Ovary (tissue), 7 donors: ENCODE measurements at regions not wholly inside any gene's neighbourhood (a gene's known extent, or its start where the extent isn't known, plus 50 kb on each side); places are given as distances from the start of the nearest gene placed in this dataset.
"Not testable (repeated sequence)": the region's sequence is repeated elsewhere in the genome, so short reads cannot be mapped to it uniquely, and the experiment has no call there.

Experiments used
- DNase-seq, 5 donors: peaks; one replicate each; pipeline ENCODE4 v3.0.0-alpha.2; 2019 to 2020
- H3K27ac ChIP-seq, 2 donors: fragments of 200-600 bp; one replicate each; pipeline versions ENCODE4 v1.5.1 to v1.8.0; 2019 to 2022
- H3K27me3 ChIP-seq: fragments of 200-600 bp; one replicate; pipeline ENCODE4 v1.8.0; 2022
- H3K36me3 ChIP-seq: fragments of 200-600 bp; sonication (generic); one replicate; pipeline ENCODE4 v1.5.1; 2019
- H3K4me1 ChIP-seq: one replicate; pipeline ENCODE4 v1.8.1; 2013; ENCODE audit warnings: mild to moderate bottlenecking, moderate library complexity; ENCODE audit not compliant: insufficient read depth
- H3K4me3 ChIP-seq: fragments of 200-600 bp; sonication (generic); one replicate; pipeline ENCODE4 v1.5.1; 2017
- H3K9me3 ChIP-seq, 2 donors: fragments of 200-600 bp in 1 of 2; sonication (generic) in 1 of 2; one replicate each; pipeline versions ENCODE4 v1.5.1 to v1.8.1; 2013 to 2019; ENCODE audit warnings: mild to moderate bottlenecking in 1 of 2, moderate library complexity in 1 of 2
- EP300 ChIP-seq: sonication (generic); formaldehyde crosslinking; IDR thresholded peaks from one replicate; pipeline ENCODE4 v1.6.1; 2017; ENCODE audit warnings: antibody characterized with exemption
- POLR2A ChIP-seq: fragments of 450-650 bp; IDR thresholded peaks from one replicate; pipeline ENCODE4 v1.6.1; 2017; ENCODE audit warnings: antibody characterized with exemption, mild to moderate bottlenecking, moderate library complexity
- WGBS, 3 donors: extraction: QIAGEN DNeasy Blood & Tissue Kit in 1 of 3; methylation state at CpG; one replicate each; pipeline versions ENCODE4 v1.1.5 to v1.1.7; 2013 to 2017; 5-methylcytosine and 5-hydroxymethylcytosine counted together
- intact Hi-C, 4 donors: fragments of 100-400 bp; cut with DNase I; formaldehyde crosslinking; loops; one replicate each; pipeline versions ENCODE4 v1.11.0 to v1.15.1; 2022 to 2023
- TF ChIP-seq, protein P1 (sequence below), 3 donors: fragments of 450-650 bp in 2 of 3; fragments of 200-600 bp in 1 of 3; IDR thresholded peaks; one replicate each; pipeline versions ENCODE4 v1.5.1 to v1.8.0; 2016 to 2022; ENCODE audit warnings: antibody characterized with exemption in 3 of 3, mild to moderate bottlenecking in 1 of 3
- donor health status: DM: no; HTN: no; CAD: no; lungs with moderate emphysema.
- donor health status: DM: no; HTN: no; CAD: no.
- donor health status: Bipolar disorder and iron deficiency.
- donor health status: DM: no; HTN: no; CAD: no.
- donor health status: DM: yes; HTN: yes; CAD: no.

GRCh38 chr9:15369238-15369637 lies 53.4 kb upstream of the SNAPC3 start:
- H3K4me3 ChIP-seq = no peak overlapping the region
- H3K9me3 ChIP-seq = no peaks in the 10 kb centered on the region
- no peak overlapping the region for H3K27ac ChIP-seq
- no peak for DNase-seq
- no peak for TF ChIP-seq POLR2A
- no peak for TF ChIP-seq EP300
- TF ChIP-seq, protein P1, sequence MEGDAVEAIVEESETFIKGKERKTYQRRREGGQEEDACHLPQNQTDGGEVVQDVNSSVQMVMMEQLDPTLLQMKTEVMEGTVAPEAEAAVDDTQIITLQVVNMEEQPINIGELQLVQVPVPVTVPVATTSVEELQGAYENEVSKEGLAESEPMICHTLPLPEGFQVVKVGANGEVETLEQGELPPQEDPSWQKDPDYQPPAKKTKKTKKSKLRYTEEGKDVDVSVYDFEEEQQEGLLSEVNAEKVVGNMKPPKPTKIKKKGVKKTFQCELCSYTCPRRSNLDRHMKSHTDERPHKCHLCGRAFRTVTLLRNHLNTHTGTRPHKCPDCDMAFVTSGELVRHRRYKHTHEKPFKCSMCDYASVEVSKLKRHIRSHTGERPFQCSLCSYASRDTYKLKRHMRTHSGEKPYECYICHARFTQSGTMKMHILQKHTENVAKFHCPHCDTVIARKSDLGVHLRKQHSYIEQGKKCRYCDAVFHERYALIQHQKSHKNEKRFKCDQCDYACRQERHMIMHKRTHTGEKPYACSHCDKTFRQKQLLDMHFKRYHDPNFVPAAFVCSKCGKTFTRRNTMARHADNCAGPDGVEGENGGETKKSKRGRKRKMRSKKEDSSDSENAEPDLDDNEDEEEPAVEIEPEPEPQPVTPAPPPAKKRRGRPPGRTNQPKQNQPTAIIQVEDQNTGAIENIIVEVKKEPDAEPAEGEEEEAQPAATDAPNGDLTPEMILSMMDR (IDR thresholded peaks at IDR 0.05) = no peak
- H3K27me3 ChIP-seq = no peaks in the 10 kb centered on the region
- H3K4me1 ChIP-seq = peaks cover 8% of the 10 kb centered on the region
- intact Hi-C loops = no loop called here
- H3K36me3 ChIP-seq = no peaks in the 10 kb centered on the region

GRCh38 chr9:15364975-15365553 lies 57.6 kb upstream of the SNAPC3 start:
- H3K9me3 ChIP-seq, H3K27me3 ChIP-seq, DNase-seq, H3K4me3 ChIP-seq, intact Hi-C loops, H3K36me3 ChIP-seq, H3K27ac ChIP-seq, H3K4me1 ChIP-seq: not testable (repeated sequence)
- WGBS, 3 donors = 86 to 90% (median 89%) methylated on average over 13 of the region's 13 CpGs

DNA sequence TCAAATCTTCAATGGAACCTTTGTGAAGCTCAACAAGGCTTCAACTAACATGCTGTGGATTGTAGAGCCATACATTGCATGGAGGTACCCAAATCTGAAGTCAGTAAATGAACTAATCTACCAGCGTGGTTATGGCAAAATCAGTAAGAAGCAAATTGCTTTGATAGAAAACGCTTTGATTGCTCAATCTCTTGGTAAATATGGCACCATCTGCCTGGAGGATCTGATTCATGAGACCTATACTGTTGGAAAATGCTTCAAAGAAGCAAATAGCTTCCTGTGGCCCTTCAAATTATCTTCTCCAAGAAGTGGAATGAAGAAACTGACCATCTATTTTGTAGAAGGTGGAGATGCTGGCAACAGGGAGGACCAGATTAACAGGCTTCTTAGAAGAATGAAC lies 54.7 kb upstream of the TTC39B start:
- DNase-seq = no peak
- Histone ChIP-seq H3K9me3 (no peaks in the 10 kb centered on the region), H3K27me3 (no peaks in the 10 kb centered on the region), H3K4me1 (no peaks in the 10 kb centered on the region), H3K4me3 (no peak overlapping the region), H3K27ac (no peak overlapping the region), H3K36me3 (no peaks in the 10 kb centered on the region)
- intact Hi-C loops = no loop called here
- WGBS, 3 donors = 61 to 92% (median 91%) methylated on average over 2 of the region's 2 CpGs
- no peak for TF ChIP-seq POLR2A
- no peak for TF ChIP-seq EP300
- TF ChIP-seq, protein P1 (IDR thresholded peaks at IDR 0.05) = no peak

- H3K9me3 ChIP-seq = no peaks in the 10 kb centered on the region
- H3K36me3 ChIP-seq = no peaks in the 10 kb centered on the region
- no peaks in the 10 kb centered on the region for H3K27me3 ChIP-seq
- TF ChIP-seq EP300 = no peak
- TF ChIP-seq, protein P1 (IDR thresholded peaks at IDR 0.05) = no peak
- TF ChIP-seq POLR2A = no peak
- 83 to 94% (median 83%) methylated on average over 4 of the region's 4 CpGs for WGBS, 3 donors
- H3K4me3 ChIP-seq = no peak overlapping the region
- no peak overlapping the region for H3K27ac ChIP-seq
- H3K4me1 ChIP-seq = no peaks in the 10 kb centered on the region
- DNase-seq = no peak
- intact Hi-C loops = loop anchor here in 1 of 4 donors (10.0 kb wide), 1 partner anchor 248 kb away; no protein-coding TSS in a partner anchor
Measured at GRCh38 chr9:15357050-15357653, 50.1 kb upstream of the TTC39B start.
